NOMO-1 treated with DMSO at 0.1 percent for 48 hours (cell line): ENCODE measurements at regions not wholly inside any gene's neighbourhood (a gene's known extent, or its start where the extent isn't known, plus 50 kb on each side); places are given as distances from the start of the nearest gene placed in this dataset.
A peak's percentile ranks its signal among the peaks of the same experiment; 100 is the strongest.

ENCODE experiments used
- DNase-seq: peaks from one replicate; lab custom pipeline; 2025; ENCODE audit not compliant: unreplicated experiment; lab: John Stamatoyannopoulos, UW

DNA sequence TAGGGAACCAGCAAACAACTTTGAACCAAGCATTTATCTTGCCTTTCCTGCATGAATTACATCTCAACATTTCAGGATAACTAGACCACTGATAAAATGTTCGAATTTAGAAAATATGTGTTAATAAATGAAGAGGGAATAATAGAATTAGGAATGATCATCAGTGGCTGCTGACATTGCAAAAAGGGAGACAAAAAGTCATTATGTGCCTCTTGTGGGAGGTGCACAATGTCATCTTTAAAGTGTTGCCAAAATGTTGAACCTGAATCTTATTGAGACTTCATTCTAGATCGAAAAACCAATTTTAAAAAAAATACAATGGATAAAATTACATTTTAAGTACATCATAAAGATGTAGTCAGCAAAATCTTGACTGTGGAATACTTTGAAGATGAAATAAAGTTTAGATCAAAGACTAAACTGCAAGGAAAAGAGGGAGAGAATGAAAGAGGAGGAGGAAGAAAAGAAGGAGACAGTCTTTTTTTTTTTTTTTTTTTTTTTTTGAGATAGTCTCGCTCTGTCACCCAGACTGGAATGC lies 299.3 kb downstream of the FBXW7 start:
- DNase-seq, result no peak

DNA sequence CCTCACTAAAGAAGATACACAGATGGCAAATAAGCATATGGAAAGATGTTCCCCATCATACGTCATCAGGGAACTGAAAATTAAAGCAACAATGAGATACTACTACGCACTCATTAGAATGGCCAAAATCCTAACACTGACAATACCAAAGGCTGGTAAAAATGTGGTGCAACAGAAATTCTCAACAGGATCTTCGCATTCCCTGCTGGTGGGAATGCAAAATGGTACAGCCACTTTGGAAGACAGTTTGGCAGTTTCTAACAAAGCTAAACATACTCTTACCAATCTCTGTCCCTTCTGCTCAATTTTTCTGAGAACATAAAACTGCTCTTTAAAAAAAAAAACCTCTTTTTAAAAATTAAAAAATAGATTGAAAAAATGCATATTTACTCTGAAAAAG lies 300.2 kb downstream of the FBXW7 start:
- no peak for DNase-seq

DNA sequence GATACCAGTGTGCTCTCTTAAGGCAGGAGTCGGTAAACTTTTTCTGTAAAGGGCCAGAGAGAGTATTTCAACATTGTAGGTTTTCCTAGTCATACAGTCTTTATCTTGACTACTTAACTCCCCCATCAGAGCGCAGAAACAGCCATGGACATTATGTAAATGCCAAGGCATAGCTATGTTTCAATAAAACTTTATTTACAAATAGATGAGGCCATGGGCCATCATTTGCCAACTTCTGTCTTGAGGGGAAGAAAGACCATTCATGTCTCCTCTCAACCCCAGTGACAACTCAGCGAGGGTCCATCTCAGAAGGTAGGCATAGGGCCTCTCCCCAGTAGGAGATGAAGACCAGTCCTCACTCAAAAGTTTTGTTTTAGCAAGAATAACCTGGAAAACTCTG lies 301.3 kb downstream of the FBXW7 start:
- DNase-seq, result no peak

DNA sequence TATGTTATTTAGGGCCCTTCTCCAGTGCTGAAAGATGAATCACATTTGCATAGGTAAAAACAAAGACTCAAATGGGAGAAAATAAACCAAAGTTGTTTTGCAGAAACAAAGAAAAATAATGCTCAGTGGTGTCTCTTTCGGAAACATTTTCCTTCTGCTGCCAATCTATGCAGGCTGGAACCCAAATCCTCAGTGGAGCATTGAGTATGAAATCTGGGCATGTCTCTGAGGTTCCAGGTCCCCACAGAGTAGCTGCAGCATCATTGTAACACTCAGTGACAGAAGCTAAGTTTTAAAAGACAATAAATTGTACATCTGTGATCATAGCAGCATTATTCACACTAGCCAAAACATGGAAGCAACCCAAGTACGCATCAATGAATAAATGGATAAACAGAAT lies 303.6 kb downstream of the FBXW7 start:
- no peak for DNase-seq

DNA sequence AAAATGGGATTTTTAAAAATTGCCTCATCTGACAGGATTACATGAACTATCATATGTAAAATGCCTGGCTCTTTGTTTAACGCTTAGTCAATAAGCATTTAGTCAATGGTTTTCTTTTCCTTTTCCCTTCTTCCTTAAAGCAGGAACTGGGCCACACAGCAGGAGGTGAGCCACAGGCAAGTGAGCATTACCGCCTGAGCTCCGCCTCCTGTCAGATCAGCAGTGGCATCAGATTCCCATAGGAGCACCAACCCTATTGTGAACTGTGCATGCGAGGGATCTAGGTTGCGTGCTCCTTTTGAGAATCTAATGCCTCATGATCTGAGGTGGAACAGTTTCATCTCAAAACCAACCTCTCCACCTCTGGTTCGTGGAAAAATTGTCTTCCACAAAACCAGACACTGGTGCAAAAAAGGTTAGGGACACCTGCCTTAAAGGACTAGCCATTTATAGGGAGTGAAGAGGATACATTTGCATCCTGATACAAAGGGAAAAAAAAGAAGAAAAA lies 306.1 kb downstream of the FBXW7 start:
- DNase-seq, result no peak

DNA sequence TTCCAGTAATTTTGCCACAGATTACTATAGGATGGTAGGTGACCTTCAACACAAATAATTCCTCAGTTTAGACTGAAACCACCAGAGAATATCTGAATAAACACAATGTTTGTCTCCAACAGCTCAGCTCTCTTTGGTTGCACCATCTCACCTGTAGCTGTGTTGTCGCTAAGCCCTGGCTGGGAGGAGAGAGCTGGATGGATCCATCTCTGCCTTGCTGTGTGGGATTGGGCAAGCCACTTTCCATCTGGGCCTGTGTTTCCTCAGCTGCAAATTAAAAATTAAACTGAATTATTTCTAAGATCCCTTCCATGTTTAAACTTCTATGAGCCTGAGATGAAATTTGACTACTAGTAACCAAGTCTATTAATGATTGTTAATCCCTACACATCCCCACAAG lies 310.2 kb downstream of the FBXW7 start:
- no peak for DNase-seq

DNA sequence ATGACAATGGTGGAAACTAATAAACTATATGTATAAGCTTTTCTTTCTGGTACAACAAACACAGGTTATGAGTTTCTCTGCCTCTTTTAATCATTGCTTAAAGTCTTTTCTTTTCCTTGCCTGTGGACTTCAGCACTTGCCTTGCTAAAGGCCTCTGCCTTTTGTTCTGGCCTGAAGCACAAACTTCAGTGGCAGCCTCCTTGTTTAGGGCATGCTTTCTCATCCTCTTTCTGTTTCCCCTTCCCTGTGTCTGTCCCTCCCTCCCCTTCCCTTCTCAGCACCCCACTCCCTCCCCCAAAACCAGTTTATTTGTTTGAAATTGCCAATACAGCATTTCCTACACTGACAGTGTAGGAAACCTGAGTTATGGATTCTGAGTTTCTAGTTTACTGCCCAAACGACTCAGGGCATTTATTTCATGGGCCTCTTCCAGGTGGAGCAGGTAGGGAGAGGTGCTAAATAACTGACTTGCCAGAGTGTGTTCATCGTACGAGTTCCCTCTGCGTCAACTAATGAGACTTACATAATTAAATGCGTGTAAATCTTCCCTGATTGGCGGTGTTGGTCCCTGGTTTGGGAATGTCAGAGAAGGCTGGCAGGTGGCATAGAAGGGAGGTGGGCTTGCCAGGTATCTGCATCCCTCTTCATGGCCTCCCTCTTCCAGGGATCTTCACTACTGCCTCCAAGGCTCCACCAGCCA lies 311.0 kb downstream of the FBXW7 start:
- no peak for DNase-seq

DNA sequence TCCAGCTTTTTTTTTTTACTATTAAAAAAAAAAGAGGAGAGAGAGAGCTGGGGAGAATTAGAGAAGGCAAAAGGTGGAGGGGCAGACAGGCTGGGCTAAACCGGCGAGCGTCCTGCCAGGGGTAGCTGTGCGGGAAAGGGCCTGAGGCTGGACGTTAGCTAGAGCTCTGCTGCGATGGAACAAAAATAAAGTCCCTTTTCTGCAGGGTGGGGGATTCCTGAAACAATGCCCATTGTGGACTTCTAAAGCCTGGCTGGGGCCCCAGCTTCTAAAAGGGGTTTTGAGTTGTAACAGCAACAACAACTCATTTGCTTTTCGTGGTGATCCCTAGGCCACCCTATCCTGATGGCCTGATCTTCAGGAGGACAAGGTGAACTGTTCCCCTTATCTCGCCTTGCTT lies 311.7 kb downstream of the FBXW7 start:
- no peak for DNase-seq

DNA sequence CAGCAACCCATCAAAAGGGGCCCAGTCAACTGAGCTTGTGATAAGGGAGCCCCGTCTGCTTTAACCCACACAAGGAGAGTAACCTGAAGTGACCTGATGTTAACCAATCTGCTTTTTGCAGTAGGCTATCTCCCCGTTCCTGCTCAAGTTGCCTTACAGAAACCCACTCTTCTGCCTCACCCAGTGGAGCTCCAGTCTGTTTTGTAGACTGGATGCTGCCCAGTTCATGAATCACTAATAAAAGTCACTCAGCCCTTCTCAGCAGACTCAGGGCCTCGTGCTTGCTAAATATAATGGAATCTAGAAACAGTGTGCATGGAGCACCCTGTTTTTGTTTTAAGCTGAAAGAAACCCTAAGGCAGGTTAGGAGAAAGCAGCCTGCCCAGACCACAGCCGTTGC lies 312.3 kb downstream of the FBXW7 start:
- no peak for DNase-seq

DNA sequence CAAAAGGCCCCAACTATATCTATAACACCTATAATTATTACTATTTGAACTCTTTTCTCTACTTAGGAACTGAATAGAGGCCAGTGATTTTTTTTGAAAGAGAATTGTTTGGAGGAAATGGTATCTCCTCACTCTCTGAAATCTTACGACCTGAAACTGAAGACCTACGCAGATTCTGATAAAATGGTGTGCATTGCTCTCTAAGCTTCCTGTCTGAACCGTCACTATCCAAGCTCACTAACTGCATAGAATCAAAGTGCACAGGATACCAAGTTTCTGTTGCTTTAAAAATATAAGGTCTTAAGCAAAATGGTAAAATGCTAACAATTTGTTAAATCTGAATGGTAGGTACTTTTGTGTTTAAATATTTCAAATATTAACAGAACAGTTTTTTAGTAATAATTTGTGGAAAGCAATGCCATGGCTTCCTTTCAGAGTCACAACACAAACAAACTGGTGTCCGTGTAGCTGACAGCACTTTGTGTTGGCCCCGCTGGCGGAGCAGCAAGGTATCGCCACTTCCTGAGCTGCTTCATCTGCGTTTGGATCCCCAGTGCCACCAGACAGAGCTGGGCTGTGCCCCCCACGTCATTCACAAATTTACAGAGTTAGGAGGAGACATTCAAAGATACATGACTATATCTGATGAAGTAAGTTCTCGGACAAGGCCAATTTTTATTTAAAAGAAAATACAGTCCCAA lies 313.9 kb downstream of the FBXW7 start:
- DNase-seq, result no peak

DNA sequence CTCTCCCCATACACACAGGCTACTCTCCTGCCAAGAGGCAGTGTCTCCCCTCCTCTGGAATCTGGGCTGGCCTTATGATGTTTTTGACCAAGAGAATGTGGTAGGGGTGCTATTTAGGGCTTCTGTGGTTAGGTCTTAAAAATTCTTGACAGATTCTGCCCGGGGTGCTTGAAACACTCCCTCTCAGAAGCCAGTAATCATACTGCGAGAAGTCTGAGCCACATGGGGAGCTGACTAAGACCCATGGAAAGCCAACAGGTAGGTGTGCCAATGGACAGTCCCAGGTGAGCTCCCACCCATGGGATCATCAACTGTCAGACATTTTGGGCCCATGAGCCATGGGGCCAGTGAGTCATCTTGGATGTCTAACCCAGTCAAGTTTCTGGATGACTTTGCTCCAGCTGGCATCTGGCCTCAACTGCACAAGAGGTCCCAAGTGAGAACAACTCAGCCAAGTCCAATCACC lies 315.7 kb downstream of the FBXW7 start:
- no peak for DNase-seq

DNA sequence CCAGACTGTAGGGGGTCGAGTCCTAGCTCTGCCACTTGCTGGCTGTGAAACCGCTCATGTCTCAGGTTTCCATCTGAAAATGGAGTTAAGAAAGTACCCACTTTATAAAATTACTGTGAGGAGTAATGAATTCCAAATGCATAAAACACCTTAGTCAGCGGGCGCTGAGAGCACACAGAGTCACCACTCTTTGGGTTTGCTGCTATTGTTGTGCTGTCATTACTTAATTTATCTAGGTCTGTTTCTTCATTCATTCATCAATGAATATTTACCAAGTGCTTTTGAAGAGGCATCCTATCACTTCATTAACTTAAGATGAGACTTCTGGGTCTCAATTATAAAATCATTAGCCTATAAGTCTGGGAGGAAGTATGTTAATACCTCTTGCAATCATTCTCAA lies 317.3 kb downstream of the FBXW7 start:
- DNase-seq, result no peak

DNA sequence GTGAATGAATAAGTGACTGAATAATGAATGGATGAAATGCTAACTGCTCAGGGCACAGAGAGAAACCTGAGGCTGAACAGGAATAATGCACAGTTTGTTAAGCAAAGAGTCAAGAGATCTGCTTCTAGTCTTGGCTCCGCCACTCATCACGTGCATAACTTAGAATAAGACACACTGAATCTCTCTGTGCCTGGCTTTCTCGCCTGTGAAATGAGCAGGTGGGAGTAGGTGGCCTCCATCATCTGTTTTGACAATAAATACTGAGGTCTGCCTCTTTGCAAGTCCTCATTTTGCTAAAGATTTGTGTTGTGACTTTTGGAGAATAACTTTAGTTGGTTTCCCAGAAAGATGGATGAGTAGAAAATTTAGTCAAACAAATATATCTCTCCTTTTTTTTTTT lies 318.0 kb downstream of the FBXW7 start:
- DNase-seq, result no peak

DNA sequence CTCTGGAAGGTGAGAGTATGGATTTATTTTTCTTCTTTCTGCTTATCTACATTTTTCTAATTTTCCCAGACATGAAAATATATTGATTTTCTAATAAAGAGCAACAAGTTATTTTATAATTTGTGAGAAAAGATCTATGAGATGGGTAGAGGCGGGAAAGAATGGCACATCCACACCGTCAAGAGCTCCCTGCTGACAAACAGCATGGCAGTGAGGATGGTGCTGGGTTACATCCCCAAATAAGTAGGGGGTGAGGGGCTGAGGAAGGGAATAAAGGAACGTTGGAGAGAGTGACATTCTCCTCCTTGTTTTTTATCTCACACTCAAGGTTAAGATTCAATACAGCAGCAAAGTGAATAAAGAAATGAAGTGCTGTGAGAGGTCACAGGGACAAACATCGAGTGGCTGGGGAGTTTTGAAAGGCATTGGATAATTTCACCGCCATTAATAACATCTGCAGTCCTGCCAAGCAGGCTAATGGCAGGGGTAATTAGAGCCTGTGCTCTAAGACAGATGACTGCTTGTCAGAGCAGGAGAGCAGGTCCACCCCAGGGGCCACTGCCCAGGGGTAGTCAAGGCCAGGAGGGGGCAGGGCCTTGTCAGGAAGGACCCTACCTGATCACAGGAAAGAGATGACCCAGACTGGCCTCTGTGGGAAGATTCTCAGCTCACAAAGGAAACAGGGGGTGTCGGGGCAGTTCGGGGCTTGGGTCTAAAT lies 323.8 kb downstream of the FBXW7 start:
- DNase-seq, result no peak

DNA sequence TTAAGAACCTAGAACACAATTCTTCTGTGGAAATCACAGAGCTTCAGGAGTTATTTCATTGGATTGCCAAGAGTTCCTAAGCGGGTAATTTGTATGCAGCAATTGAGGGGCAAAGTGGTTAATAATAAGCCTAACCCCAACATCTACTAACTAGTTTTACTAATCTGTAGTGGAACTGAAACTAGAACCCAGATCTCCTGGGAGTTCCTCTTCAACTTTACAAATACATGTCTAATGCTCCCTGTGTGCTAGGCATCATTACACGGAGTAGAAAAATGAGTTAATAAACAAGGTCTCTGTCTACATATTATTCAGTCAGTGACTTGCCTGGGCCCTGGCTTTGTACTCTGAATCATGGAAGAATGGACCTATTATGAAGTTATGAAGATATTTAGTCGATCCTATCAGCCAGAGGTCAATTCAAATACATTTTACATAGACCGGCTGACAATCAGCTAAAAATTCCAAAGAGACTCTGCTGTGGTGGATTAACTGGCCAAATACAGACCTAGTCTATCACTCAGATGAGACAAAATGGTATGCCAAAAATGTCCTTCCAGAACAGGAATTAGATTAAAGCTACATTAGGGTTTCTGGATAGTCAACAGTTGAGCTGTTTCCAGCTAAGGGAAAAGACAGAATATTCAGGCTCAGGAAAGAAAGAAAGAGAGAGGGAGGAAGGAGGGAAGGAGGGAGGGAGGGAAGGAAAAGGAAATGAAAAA lies 326.0 kb downstream of the FBXW7 start:
- DNase-seq, result no peak

DNA sequence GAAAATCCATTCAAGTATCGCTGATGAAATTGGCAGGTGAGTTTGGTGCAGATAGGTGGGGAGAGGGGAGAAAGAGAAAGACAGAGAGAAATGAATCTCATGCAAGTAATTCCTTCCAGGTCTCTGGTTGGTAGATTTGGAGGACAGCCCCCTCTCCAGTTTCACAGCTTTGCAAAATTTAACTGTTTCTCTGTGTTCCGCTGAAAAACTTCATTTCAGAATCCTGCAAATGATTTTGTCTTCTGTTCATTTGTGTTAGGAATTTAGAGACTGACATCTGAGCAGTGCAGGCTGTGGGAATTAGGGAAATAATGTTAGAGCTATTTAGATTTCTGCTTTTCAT lies 328.5 kb downstream of the FBXW7 start:
- no peak for DNase-seq

DNA sequence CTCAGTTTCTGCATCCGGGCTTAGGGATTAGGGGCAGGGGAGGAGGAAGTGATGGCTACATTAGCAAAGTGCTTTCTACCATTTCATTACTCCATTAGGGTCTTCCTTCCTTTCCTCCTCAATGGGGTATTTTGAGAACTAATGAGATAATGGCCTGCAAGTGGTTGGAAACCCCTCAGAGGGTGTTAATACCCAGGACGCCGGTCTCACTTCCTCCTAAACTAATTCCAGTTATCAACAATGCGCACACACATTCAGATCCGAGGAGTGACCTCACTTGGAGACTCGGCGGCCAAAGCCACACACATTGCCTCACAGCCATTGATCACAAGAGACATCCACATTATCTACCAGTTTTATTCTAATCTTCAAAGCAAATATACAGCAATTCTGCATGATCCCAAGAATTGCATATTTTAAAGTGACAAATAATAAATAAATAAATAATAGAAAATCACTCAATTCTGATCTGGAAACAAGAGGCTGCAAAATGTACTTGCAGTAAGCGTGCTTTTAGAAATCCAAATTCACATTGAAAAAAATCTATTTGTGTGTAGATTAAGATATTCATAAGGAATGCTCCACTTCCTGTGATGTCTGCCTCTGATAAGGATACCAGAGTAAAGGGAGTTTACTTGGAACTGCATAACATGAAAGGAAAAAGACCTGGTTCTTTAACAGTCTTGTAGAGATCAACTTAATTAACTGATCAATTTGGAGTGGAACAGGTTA lies 329.1 kb downstream of the FBXW7 start:
- peak; percentile 87 for DNase-seq

DNA sequence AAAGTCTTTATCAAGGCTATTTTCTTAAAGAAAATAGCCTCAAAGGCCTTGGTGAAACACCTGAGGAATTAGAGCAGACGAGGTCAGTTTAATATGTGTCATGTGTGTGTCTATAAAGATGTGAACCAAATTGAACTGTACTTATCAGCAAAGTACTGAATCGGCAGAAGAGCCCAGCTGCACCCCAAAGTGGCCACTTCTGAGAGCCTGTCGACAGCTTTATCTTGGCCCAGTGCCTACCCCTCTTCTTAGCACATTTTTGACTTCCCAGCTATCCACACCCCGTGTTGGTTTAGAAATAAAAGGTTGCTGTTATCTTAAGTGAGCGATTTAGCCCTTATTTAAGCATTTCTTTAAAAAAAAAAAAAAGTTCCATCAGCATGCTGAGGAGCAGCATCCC lies 329.7 kb downstream of the FBXW7 start:
- no peak for DNase-seq

DNA sequence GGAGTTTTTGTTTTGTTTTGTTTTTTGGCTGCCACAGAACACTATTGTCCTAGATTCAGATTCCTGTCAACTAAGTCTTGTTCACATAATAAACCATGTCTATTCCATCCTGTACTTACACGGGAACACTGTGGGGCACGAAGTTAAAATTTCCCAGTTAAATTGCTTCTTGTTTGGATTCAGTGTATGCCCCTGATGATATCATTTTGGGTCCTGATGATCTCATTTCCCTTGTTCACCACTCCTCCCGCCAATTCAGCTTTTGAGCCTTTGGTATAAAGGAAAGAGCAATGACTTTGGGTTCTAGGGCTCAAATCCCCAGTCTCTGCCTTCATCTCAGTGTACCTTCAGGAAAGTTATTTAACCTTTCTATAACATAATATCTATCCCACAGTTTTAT lies 333.5 kb downstream of the FBXW7 start:
- no peak for DNase-seq

DNA sequence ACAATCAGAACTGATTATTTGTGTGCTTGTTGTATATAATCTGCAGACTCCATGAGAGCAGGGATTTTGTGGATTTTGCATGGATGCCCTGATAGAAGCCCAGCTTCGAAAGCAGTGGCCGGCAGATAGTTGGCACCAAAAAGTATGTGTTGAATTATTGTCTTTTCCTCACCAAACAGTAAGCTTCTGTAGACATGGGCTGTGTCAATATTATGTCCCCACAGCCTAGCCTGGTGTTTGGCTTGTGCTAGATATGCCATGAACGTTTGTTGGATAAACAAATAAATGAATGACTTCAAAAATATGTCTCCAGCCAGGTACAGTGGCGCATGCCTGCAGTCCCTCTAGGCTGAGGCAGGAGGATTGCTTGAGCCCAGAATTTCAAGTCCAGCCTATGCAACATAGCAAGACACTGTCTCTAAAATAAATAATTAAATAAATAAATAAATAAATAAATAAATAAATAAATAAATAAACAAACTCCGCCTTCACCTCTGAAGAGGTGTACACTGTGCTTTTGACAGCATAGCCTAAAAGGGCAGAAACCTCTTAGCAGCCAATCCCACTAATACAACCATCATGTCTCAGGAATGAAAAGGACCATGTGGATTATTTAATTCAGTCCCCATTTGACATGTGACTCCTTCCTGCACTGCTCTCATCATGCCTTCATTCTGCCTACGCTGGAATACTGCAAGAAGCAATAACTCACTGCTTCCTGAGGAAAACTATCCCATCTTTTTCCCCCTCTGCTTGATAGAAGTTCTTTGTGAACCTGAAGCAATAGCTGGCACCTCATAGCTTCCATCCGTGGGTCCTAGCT lies 335.2 kb downstream of the FBXW7 start:
- no peak for DNase-seq
